OCI-LY1 (cell line): ENCODE measurements at regions not wholly inside any gene's neighbourhood (a gene's known extent, or its start where the extent isn't known, plus 50 kb on each side); places are given as distances from the start of the nearest gene placed in this dataset.

Experiments used
- H2AFZ ChIP-seq: fragments of 200-600 bp; sonication (generic), shearing (Covaris generic); 2 replicates; pipeline ENCODE4 v1.6.0; 2014; ENCODE audit warnings: antibody characterized with exemption, mild to moderate bottlenecking, low read length
- H3F3A ChIP-seq: fragments of 200-600 bp; sonication (generic), shearing (Covaris generic); 2 replicates; pipeline ENCODE4 v1.6.0; 2014; ENCODE audit warnings: mild to moderate bottlenecking, antibody characterized with exemption, low read length, moderate library complexity; ENCODE audit not compliant: insufficient read depth
- H3K27ac ChIP-seq: fragments of 200-600 bp; sonication (generic); 2 replicates; pipeline ENCODE4 v1.5.1; 2014; ENCODE audit warnings: low read length, mixed run types, mild to moderate bottlenecking, low read depth; ENCODE audit not compliant: poor library complexity, severe bottlenecking
- H3K27me3 ChIP-seq: fragments of 200-600 bp; sonication (generic); 2 replicates; pipeline ENCODE4 v1.6.0; 2014; ENCODE audit warnings: antibody characterized with exemption, mild to moderate bottlenecking, low read length, moderate library complexity; ENCODE audit not compliant: insufficient read depth
- H3K36me3 ChIP-seq: fragments of 200-600 bp; sonication (generic); 2 replicates; pipeline ENCODE4 v1.6.1; 2014; ENCODE audit warnings: mild to moderate bottlenecking, antibody characterized with exemption, low read length, moderate library complexity, mixed read lengths; ENCODE audit not compliant: insufficient read depth
- H3K4me1 ChIP-seq: fragments of 200-600 bp; sonication (generic); 2 replicates; pipeline ENCODE4 v1.5.1; 2014; ENCODE audit warnings: mild to moderate bottlenecking, low read length, moderate library complexity; ENCODE audit not compliant: insufficient read depth, severe bottlenecking
- H3K4me2 ChIP-seq: fragments of 200-600 bp; sonication (generic), shearing (Covaris generic); 2 replicates; pipeline ENCODE4 v1.6.1; 2014; ENCODE audit warnings: low read length
- H3K4me3 ChIP-seq: fragments of 200-600 bp; sonication (generic); 2 replicates; pipeline ENCODE4 v1.5.1; 2014; ENCODE audit warnings: low read length, low read depth, mild to moderate bottlenecking, mixed read lengths; ENCODE audit not compliant: poor library complexity, severe bottlenecking
- H3K79me2 ChIP-seq: fragments of 200-600 bp; shearing (Covaris generic); 2 replicates; pipeline ENCODE4 v1.6.1; 2016; ENCODE audit warnings: mixed run types, low read length, mixed read lengths; ENCODE audit not compliant: insufficient read depth
- H3K9ac ChIP-seq: fragments of 200-600 bp; sonication (generic), shearing (Covaris generic); 2 replicates; pipeline ENCODE4 v1.6.1; 2014; ENCODE audit warnings: mild to moderate bottlenecking, low read length, mixed read lengths
- H3K9me2 ChIP-seq: fragments of 200-600 bp; sonication (generic), shearing (Covaris generic); 2 replicates; pipeline ENCODE4 v1.6.1; 2014; ENCODE audit warnings: low read depth, mild to moderate bottlenecking, low read length, mixed read lengths
- H3K9me3 ChIP-seq: fragments of 200-600 bp; shearing (Covaris generic); 2 replicates; pipeline ENCODE4 v1.6.1; 2014; ENCODE audit warnings: low read length, mixed read lengths
- H4K20me1 ChIP-seq: fragments of 200-600 bp; sonication (generic), shearing (Covaris generic); 2 replicates; pipeline ENCODE4 v1.6.0; 2016; ENCODE audit warnings: mild to moderate bottlenecking, low read length; ENCODE audit not compliant: insufficient read depth
- EZH2 ChIP-seq: fragments of 200-600 bp; sonication (generic), shearing (Covaris generic); IDR thresholded peaks from 2 replicates; pipeline ENCODE4 v1.8.0; 2017; ENCODE audit warnings: borderline replicate concordance, mixed run types, mild to moderate bottlenecking, antibody characterized with exemption, low read length, moderate library complexity, mixed read lengths
- TF ChIP-seq, protein P1 (sequence below): fragments of 200-600 bp; sonication (generic), shearing (Covaris generic); IDR thresholded peaks from 2 replicates; pipeline ENCODE4 v1.5.1; 2017; ENCODE audit warnings: mild to moderate bottlenecking, antibody characterized with exemption, low read length, moderate library complexity, mixed read lengths

GRCh38 chr15:92705764-92706163 is 50.2 kb upstream of the FAM174B start:
- no peak overlapping the region for H3K4me3 ChIP-seq
- H3K9ac ChIP-seq, result no peak overlapping the region
- H4K20me1 ChIP-seq, result no peaks in the 10 kb centered on the region
- H2AFZ ChIP-seq, result no peak overlapping the region
- no peaks in the 10 kb centered on the region for H3K79me2 ChIP-seq
- no peak overlapping the region for H3K4me2 ChIP-seq
- H3K9me3 ChIP-seq, result no peaks in the 10 kb centered on the region
- no peaks in the 10 kb centered on the region for H3F3A ChIP-seq
- H3K9me2 ChIP-seq, result no peaks in the 10 kb centered on the region
- no peaks in the 10 kb centered on the region for H3K36me3 ChIP-seq
- TF ChIP-seq, protein P1, sequence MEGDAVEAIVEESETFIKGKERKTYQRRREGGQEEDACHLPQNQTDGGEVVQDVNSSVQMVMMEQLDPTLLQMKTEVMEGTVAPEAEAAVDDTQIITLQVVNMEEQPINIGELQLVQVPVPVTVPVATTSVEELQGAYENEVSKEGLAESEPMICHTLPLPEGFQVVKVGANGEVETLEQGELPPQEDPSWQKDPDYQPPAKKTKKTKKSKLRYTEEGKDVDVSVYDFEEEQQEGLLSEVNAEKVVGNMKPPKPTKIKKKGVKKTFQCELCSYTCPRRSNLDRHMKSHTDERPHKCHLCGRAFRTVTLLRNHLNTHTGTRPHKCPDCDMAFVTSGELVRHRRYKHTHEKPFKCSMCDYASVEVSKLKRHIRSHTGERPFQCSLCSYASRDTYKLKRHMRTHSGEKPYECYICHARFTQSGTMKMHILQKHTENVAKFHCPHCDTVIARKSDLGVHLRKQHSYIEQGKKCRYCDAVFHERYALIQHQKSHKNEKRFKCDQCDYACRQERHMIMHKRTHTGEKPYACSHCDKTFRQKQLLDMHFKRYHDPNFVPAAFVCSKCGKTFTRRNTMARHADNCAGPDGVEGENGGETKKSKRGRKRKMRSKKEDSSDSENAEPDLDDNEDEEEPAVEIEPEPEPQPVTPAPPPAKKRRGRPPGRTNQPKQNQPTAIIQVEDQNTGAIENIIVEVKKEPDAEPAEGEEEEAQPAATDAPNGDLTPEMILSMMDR, result no peak
- TF ChIP-seq EZH2, result no peak
- no peak overlapping the region for H3K27ac ChIP-seq
- no peaks in the 10 kb centered on the region for H3K27me3 ChIP-seq
- no peaks in the 10 kb centered on the region for H3K4me1 ChIP-seq

DNA sequence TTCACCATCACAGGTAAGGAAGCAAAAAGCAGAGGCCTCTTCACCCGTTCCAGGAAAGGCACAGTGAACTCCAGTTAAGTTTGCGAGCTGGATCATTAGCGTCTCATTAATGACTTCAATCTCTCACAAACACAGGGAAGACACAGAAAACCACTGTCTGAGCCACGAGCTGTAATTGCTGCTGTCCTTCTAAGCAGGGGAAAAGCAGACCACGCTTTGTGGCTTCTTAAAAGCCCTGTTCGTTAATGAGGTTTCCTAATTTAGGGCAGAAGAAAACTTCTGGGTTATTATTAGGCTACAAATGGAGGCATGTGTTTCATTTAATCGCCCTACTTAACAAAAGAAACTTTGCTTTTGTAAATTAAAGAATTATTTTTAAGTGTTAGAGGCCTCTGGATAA is 50.6 kb upstream of the FAM174B start:
- Histone ChIP-seq H3K27me3 (no peaks in the 10 kb centered on the region), H3K9me3 (no peaks in the 10 kb centered on the region), H3K4me3 (no peak overlapping the region), H3K36me3 (no peaks in the 10 kb centered on the region), H3K4me2 (no peak overlapping the region), H3K4me1 (no peaks in the 10 kb centered on the region), H3F3A (no peaks in the 10 kb centered on the region), H3K79me2 (no peaks in the 10 kb centered on the region), H4K20me1 (no peaks in the 10 kb centered on the region), H3K9me2 (no peaks in the 10 kb centered on the region), H2AFZ (no peak overlapping the region), H3K9ac (no peak overlapping the region), H3K27ac (no peak overlapping the region)
- TF ChIP-seq EZH2, result no peak
- TF ChIP-seq, protein P1, result no peak

DNA sequence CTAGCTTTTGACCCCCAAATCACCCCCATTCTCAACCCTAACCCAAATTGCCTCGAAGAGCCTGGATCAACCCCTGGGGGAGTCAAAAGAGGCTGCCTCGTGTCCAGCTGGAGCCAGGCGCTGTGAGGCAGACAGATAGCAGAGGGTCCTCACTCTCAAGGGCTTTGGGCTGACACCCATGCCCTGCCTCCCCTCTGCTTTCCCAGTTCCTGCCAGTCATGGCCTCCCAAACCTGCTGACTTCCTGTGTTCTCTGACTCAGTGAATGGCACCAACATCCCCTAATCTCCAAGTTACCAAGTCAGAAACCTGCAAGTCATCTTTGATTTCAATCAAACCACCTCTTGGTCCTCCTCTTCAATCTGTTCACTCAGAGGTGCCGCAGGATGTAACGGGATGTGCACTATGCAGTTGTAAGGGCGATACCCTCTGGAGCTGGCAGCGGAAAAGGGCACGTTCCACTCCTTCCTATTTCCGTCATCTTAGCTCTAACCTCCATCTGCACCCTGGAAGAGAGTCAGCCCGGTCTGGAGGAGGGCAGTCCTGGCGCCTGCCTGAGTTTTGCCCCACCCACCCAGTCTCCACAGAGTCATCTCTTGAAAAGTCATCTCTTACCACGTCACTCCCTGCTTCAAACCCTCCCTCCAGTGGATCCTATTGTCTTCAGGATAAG is 52.4 kb upstream of the FAM174B start:
- Histone ChIP-seq H3K27ac (no peak overlapping the region), H2AFZ (no peak overlapping the region), H4K20me1 (no peaks in the 10 kb centered on the region), H3K4me2 (no peak overlapping the region), H3K36me3 (no peaks in the 10 kb centered on the region), H3K9ac (no peak overlapping the region), H3K4me3 (no peak overlapping the region), H3F3A (no peaks in the 10 kb centered on the region), H3K9me3 (no peaks in the 10 kb centered on the region), H3K79me2 (no peaks in the 10 kb centered on the region), H3K4me1 (no peaks in the 10 kb centered on the region), H3K9me2 (no peaks in the 10 kb centered on the region), H3K27me3 (no peaks in the 10 kb centered on the region)
- TF ChIP-seq, protein P1, result no peak
- TF ChIP-seq EZH2, result no peak
